GM23338 (cell line): ENCODE measurements at regions not wholly inside any gene's neighbourhood (a gene's known extent, or its start where the extent isn't known, plus 50 kb on each side); places are given as distances from the start of the nearest gene placed in this dataset.

Experiments
- ETS1 ChIP-seq: IDR thresholded peaks from 2 replicates; pipeline ENCODE4 v1.6.1; 2016; ENCODE audit warnings: antibody characterized with exemption
- EZH2phosphoT487 ChIP-seq: fragments of 200-600 bp; sonication (generic); IDR thresholded peaks from one replicate; pipeline ENCODE4 v1.8.1; 2018; ENCODE audit warnings: antibody characterized with exemption; ENCODE audit not compliant: unreplicated experiment
- TF ChIP-seq, protein P1 (sequence below), 2 experiments: fragments of 200-600 bp in 1 of 2; sonication (generic) in 1 of 2; conservative IDR thresholded peaks; 2 replicates each; pipeline versions ENCODE4 v1.5.1 to v1.6.1; 2016 to 2017; ENCODE audit warnings: antibody characterized with exemption in 2 of 2, low read depth in 2 of 2, mild to moderate bottlenecking in 2 of 2, moderate library complexity in 1 of 2

DNA sequence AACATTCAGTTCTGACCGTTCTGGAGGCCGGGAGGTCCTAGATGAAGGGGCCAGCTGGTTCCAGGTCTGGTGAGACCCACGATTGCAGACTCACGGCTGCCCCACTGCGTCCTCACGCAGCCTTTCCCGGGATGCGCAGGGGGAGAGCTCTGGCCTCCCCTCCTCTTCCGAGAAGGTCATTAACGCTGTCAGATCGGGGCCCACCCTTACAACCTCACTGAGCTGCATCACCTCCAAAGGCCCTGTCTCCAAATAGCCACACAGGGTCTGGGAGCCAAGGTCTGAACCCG lies 66.6 kb upstream of the PPP1R26 start:
- TF ChIP-seq, protein P1, sequence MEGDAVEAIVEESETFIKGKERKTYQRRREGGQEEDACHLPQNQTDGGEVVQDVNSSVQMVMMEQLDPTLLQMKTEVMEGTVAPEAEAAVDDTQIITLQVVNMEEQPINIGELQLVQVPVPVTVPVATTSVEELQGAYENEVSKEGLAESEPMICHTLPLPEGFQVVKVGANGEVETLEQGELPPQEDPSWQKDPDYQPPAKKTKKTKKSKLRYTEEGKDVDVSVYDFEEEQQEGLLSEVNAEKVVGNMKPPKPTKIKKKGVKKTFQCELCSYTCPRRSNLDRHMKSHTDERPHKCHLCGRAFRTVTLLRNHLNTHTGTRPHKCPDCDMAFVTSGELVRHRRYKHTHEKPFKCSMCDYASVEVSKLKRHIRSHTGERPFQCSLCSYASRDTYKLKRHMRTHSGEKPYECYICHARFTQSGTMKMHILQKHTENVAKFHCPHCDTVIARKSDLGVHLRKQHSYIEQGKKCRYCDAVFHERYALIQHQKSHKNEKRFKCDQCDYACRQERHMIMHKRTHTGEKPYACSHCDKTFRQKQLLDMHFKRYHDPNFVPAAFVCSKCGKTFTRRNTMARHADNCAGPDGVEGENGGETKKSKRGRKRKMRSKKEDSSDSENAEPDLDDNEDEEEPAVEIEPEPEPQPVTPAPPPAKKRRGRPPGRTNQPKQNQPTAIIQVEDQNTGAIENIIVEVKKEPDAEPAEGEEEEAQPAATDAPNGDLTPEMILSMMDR (conservative IDR thresholded peaks at IDR 0.05; ENCODE audit: low read depth in 2 of 2), result no peak
- TF ChIP-seq ETS1, result no peak
- TF ChIP-seq EZH2phosphoT487, result no peak
